Neural progenitor cell (in vitro differentiated cells): ENCODE measurements at regions not wholly inside any gene's neighbourhood (a gene's known extent, or its start where the extent isn't known, plus 50 kb on each side); places are given as distances from the start of the nearest gene placed in this dataset.

Experiments used
- DNase-seq: peaks from one replicate; pipeline ENCODE4 v3.0.0-alpha.2; 2016; ENCODE audit warnings: low spot score
- H2AFZ ChIP-seq: fragments of 200-600 bp; sonication (generic); replicated peaks from 2 replicates; pipeline ENCODE4 v1.6.1; 2016; ENCODE audit warnings: antibody characterized with exemption
- H3F3A ChIP-seq: fragments of 200-600 bp; sonication (generic); 2 replicates; pipeline ENCODE4 v1.6.1; 2016; ENCODE audit warnings: antibody characterized with exemption, low read depth
- H3K27ac ChIP-seq: fragments of 200-600 bp; sonication (generic); 2 replicates; pipeline ENCODE4 v1.5.1; 2016; ENCODE audit warnings: mild to moderate bottlenecking
- H3K27me3 ChIP-seq: fragments of 200-600 bp; sonication (generic); 2 replicates; pipeline ENCODE4 v1.6.1; 2016; ENCODE audit warnings: mild to moderate bottlenecking, moderate library complexity
- H3K36me3 ChIP-seq: fragments of 200-600 bp; sonication (generic); 2 replicates; pipeline ENCODE4 v1.5.1; 2016
- H3K4me1 ChIP-seq: fragments of 200-600 bp; sonication (generic); 2 replicates; pipeline ENCODE4 v1.6.1; 2016; ENCODE audit warnings: mixed run types
- H3K4me2 ChIP-seq: fragments of 200-600 bp; sonication (generic); 2 replicates; pipeline ENCODE4 v1.6.1; 2016
- H3K4me3 ChIP-seq: fragments of 200-600 bp; sonication (generic); 2 replicates; pipeline ENCODE4 v1.5.1; 2016
- H3K79me2 ChIP-seq: fragments of 200-600 bp; sonication (generic); 2 replicates; pipeline ENCODE4 v1.6.1; 2016; ENCODE audit warnings: low read depth
- H3K9ac ChIP-seq: fragments of 200-600 bp; sonication (generic); 2 replicates; pipeline ENCODE4 v1.6.1; 2016
- H3K9me3 ChIP-seq: fragments of 200-600 bp; sonication (generic); 2 replicates; pipeline ENCODE4 v1.5.1; 2016; ENCODE audit warnings: low read depth
- H4K20me1 ChIP-seq: fragments of 200-600 bp; sonication (generic); 2 replicates; pipeline ENCODE4 v1.6.1; 2016; ENCODE audit warnings: low read depth
- H3K27ac Mint-ChIP-seq: 3 replicates; pipeline ENCODE4 v1.8.0; 2021; ENCODE audit warnings: mixed read lengths
- H3K27me3 Mint-ChIP-seq: 2 replicates; pipeline ENCODE4 v1.8.0; 2022; ENCODE audit warnings: low read depth, mild to moderate bottlenecking, inconsistent platforms, moderate library complexity, mixed read lengths; ENCODE audit not compliant: insufficient read depth
- H3K36me3 Mint-ChIP-seq: 3 replicates; pipeline ENCODE4 v1.8.0; 2021; ENCODE audit warnings: mixed read lengths
- H3K4me1 Mint-ChIP-seq: 3 replicates; pipeline ENCODE4 v1.8.0; 2021; ENCODE audit warnings: mixed read lengths
- H3K4me3 Mint-ChIP-seq: 3 replicates; pipeline ENCODE4 v1.8.0; 2021; ENCODE audit warnings: mild to moderate bottlenecking, moderate library complexity, mixed read lengths
- H3K9me3 Mint-ChIP-seq: 3 replicates; pipeline ENCODE4 v1.8.0; 2020; ENCODE audit warnings: mixed read lengths
- EZH2 ChIP-seq: fragments of 200-600 bp; sonication (generic); IDR thresholded peaks from 2 replicates; pipeline ENCODE4 v1.6.1; 2017; ENCODE audit warnings: antibody characterized with exemption, mild to moderate bottlenecking, moderate library complexity
- EZH2phosphoT487 ChIP-seq: fragments of 200-600 bp; sonication (generic); IDR thresholded peaks from 2 replicates; pipeline ENCODE4 v1.6.1; 2017; ENCODE audit warnings: antibody characterized with exemption
- TF ChIP-seq, protein P1 (sequence below): fragments of 200-600 bp; sonication (generic); IDR thresholded peaks from 2 replicates; pipeline ENCODE4 v1.5.1; 2017; ENCODE audit warnings: antibody characterized with exemption, mild to moderate bottlenecking

DNA sequence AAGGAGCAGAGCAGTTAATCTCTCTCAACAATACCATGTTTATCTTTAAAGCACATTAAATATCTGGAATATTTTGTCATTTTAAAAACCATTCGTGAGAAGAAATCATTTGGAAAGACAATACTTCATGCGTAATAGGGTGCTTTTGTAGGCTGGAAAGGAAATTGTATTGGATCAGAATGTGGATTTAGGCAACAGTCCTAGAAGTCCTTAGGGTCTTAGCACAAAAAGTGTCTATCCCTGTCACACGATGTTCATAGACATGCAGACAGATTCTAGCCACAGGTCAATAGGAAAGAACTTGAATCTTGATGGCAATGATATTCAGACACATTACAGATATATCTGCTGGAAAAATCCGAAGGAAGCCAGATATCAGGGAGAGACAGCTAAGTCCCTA is 156.0 kb downstream of the KCTD12 start:
- H3K36me3 ChIP-seq = no peaks in the 10 kb centered on the region
- H3K27me3 ChIP-seq = no peaks in the 10 kb centered on the region
- no peak overlapping the region for H3K4me2 ChIP-seq
- no peaks in the 10 kb centered on the region for H3K79me2 ChIP-seq
- Mint-ChIP-seq H3K36me3 (peaks cover 2% of the 10 kb centered on the region), H3K4me1 (peaks cover 10% of the 10 kb centered on the region), H3K9me3 (peaks cover 17% of the 10 kb centered on the region), H3K27ac (no peak overlapping the region), H3K4me3 (no peak overlapping the region), H3K27me3 (peaks cover 4% of the 10 kb centered on the region)
- H3K27ac ChIP-seq = no peak overlapping the region
- H2AFZ ChIP-seq = no peak overlapping the region
- H3K4me1 ChIP-seq = no peaks in the 10 kb centered on the region
- H3F3A ChIP-seq = no peaks in the 10 kb centered on the region
- DNase-seq = no peak
- no peaks in the 10 kb centered on the region for H4K20me1 ChIP-seq
- H3K9me3 ChIP-seq = no peaks in the 10 kb centered on the region
- TF ChIP-seq EZH2 = no peak
- TF ChIP-seq, protein P1, sequence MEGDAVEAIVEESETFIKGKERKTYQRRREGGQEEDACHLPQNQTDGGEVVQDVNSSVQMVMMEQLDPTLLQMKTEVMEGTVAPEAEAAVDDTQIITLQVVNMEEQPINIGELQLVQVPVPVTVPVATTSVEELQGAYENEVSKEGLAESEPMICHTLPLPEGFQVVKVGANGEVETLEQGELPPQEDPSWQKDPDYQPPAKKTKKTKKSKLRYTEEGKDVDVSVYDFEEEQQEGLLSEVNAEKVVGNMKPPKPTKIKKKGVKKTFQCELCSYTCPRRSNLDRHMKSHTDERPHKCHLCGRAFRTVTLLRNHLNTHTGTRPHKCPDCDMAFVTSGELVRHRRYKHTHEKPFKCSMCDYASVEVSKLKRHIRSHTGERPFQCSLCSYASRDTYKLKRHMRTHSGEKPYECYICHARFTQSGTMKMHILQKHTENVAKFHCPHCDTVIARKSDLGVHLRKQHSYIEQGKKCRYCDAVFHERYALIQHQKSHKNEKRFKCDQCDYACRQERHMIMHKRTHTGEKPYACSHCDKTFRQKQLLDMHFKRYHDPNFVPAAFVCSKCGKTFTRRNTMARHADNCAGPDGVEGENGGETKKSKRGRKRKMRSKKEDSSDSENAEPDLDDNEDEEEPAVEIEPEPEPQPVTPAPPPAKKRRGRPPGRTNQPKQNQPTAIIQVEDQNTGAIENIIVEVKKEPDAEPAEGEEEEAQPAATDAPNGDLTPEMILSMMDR = no peak
- no peak for TF ChIP-seq EZH2phosphoT487
- H3K9ac ChIP-seq = no peak overlapping the region
- no peak overlapping the region for H3K4me3 ChIP-seq

DNA sequence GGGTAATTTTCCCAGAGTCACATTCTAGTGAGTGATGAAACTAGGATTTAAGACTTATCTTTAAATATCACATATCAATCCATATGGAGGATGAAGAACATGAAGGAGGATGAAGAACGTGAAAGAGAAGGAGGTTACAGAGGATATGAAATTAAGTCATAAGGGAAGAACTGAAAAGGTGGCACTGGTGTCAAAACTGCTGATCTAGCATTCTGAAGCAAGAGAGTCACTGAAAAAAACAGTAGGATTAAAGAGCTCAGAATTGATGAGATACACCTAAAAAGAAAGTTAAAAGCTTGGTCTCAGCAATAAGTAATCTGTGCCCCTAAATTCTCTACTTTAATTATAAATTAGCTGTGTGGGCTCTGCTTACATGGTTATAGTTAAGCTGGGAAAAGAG is 156.5 kb downstream of the KCTD12 start:
- H3K9ac ChIP-seq = no peak overlapping the region
- no peaks in the 10 kb centered on the region for H4K20me1 ChIP-seq
- H3K4me1 ChIP-seq = no peaks in the 10 kb centered on the region
- Mint-ChIP-seq H3K4me3 (no peak overlapping the region), H3K27me3 (peaks cover 4% of the 10 kb centered on the region), H3K4me1 (peaks cover 13% of the 10 kb centered on the region), H3K27ac (no peak overlapping the region), H3K9me3 (peaks cover 17% of the 10 kb centered on the region), H3K36me3 (peaks cover 2% of the 10 kb centered on the region)
- TF ChIP-seq EZH2 (no peak), EZH2phosphoT487 (no peak)
- TF ChIP-seq, protein P1 = no peak
- H3K36me3 ChIP-seq = no peaks in the 10 kb centered on the region
- no peaks in the 10 kb centered on the region for H3K9me3 ChIP-seq
- no peak overlapping the region for H2AFZ ChIP-seq
- no peak overlapping the region for H3K4me3 ChIP-seq
- H3K27ac ChIP-seq = no peak overlapping the region
- no peak for DNase-seq
- H3F3A ChIP-seq = no peaks in the 10 kb centered on the region
- H3K27me3 ChIP-seq = no peaks in the 10 kb centered on the region
- no peak overlapping the region for H3K4me2 ChIP-seq
- H3K79me2 ChIP-seq = no peaks in the 10 kb centered on the region

DNA sequence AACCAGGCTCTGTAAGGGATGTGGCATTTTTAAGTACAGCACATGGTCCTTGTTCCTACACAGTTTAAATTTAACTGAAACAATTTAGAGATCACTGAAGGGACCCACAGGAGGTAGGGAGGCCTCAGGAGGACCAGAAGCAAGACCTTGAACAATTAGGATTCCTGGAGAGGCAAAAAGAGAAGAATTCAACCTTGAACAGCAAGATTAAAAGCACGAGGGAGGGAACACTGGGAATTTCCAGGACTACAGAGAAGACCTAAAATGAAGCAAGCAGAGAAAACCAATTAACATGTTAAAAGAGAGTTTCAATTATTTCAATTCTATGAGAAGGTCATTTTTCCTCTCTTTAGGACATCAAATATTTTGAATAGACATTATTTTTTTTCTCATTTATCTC is 160.3 kb downstream of the KCTD12 start:
- Mint-ChIP-seq H3K4me3 (no peak overlapping the region), H3K27ac (no peak overlapping the region)
- no peak overlapping the region for H2AFZ ChIP-seq

More for the DNA sequence above, 160.3 kb downstream of the KCTD12 start:
- no peaks in the 10 kb centered on the region for H4K20me1 ChIP-seq
- peaks cover 2% of the 10 kb centered on the region for H3K36me3 Mint-ChIP-seq
- TF ChIP-seq, protein P1 = no peak
- no peak for TF ChIP-seq EZH2
- TF ChIP-seq EZH2phosphoT487 = no peak
- no peaks in the 10 kb centered on the region for H3K27me3 ChIP-seq
- H3K9me3 Mint-ChIP-seq = peaks cover 17% of the 10 kb centered on the region
- no peaks in the 10 kb centered on the region for H3K36me3 ChIP-seq
- H3K79me2 ChIP-seq = no peaks in the 10 kb centered on the region
- DNase-seq = no peak
- H3K4me2 ChIP-seq = no peak overlapping the region
- no peaks in the 10 kb centered on the region for H3K9me3 ChIP-seq
- H3F3A ChIP-seq = no peaks in the 10 kb centered on the region
- no peak overlapping the region for H3K27ac ChIP-seq
- H3K27me3 Mint-ChIP-seq = peaks cover 7% of the 10 kb centered on the region
- H3K4me1 ChIP-seq = no peaks in the 10 kb centered on the region
- H3K4me3 ChIP-seq = no peak overlapping the region
- H3K4me1 Mint-ChIP-seq = peaks cover 13% of the 10 kb centered on the region
- no peak overlapping the region for H3K9ac ChIP-seq
